NT2/D1 (cell line): ENCODE measurements at regions not wholly inside any gene's neighbourhood (a gene's known extent, or its start where the extent isn't known, plus 50 kb on each side); places are given as distances from the start of the nearest gene placed in this dataset.

Experiments
- SUZ12 ChIP-seq: IDR thresholded peaks from 2 replicates; pipeline ENCODE4 v1.6.1; 2011; ENCODE audit not compliant: insufficient read length, insufficient read depth; ENCODE audit errors: extremely low read depth
- YY1 ChIP-seq: IDR thresholded peaks from 2 replicates; pipeline ENCODE4 v1.6.1; 2011; ENCODE audit not compliant: insufficient read length, insufficient read depth
- ZNF274 ChIP-seq: IDR thresholded peaks from 2 replicates; pipeline ENCODE4 v1.6.1; 2011; ENCODE audit warnings: mild to moderate bottlenecking, low read depth, low read length

DNA sequence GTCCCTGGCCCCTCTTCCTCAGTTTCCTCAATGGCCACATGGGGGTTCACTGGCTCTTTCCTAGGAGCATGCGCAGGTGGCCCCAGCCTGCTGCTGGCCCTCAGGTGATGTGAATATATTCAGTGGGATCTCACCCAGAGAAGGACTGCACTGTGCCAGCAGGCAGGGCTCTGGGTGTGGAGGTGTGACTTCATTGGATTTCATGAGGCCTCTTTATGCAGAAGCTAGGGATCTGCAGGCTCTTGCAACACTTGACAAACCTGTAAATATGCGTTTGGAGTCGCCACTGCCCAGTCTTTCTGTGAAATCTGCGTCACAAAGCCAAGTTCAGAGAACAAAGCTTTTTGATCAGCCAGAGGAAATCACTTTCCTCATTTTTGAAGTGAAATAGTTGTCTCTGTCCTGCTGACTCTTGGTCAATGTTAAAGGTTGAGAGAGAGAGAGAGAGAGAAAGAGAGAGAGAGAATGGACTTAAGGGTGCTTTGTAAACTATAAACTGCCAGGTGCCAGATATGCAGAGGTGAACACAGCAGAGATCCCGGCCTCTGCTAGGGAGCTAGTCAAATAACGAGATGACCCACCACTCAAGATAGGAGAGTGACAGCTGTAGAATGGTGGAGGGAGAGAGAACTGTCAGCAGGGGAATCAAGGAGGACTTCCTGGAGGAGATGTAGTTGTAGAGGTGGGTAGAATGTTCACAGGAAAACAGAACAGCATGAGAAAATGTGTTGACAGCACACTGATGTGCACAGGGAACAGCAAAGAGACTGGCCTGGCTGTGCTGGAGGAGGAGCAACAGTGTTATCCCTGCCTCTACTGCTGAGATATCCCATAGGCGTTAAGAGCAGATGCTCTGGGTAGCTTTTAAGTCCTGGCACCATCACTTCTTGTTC, 167.0 kb upstream of the ZNF618 start:
- TF ChIP-seq SUZ12 (no peak), ZNF274 (no peak), YY1 (no peak)
